ENCODE measurements at regions not wholly inside any gene's neighbourhood (a gene's known extent, or its start where the extent isn't known, plus 50 kb on each side); places are given as distances from the start of the nearest gene placed in this dataset.

DNA sequence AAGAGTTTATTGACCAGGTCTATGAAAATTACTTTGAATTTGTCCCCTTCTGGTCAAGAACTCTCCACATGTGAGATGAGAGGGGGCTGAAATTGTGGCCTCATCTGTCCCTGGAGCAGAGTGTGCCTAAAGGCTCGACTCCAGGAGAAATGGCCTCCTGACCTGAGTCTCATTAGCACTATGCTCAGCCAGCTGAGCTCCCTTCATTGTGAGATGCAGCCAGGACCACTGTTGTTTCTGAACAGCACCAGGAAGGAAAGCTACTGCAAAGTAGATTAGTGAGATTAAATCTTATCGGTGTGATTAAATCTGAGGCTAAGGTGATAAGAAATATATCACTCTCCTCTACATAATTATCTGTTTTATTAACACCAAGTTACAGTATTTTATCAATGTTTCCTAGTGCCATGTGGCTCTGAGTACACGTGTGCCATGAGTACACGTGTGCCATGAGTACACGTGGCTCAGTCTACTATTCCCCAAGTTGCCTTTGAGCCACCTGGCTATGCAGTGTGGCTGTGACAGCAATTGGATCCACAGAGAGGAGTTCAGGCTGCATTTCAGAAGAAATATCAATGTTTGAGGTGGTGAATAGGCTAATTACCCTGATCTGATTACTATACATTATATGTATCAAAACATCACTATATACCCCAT, 126.9 kb downstream of the IPMK start:
- DNase-seq = no peak

DNA sequence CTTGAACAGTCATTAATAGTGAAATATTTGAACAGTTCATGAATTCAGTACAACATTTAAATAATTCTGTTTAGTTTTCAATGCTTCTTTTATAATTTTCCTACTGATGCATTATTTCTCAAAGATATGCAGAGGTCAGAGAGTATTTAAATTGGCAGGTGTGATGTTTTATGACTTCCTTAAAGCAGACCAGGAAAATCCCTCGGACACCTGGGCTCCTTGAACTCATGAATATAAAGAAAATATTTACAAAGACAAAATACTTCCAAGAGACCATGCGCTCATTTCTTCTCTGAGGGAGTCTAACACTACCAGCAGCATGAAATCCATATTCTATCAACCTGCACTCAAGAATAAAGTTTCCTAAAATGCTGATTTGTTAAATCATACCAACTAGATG, 127.6 kb downstream of the IPMK start:
- DNase-seq = no peak

DNA sequence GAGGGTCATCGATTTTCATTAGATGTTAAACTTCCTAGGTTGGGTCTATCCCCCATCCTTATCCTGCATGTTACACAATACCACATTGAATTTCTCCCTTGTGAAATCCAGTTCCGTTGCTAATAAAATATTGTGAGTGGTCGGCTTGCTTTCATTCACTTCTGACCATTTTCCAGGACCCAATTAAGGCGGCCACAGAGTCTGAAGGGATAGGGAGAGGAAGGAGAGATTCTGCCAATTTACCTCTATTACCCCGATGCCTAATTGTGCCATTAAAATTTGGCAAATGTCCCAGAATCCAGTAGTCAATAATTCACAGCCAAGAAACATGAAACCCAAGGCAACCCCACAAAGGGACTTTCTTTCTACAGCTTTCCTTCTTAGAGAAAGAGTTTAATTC, 129.9 kb downstream of the IPMK start:
- DNase-seq = no peak

DNA sequence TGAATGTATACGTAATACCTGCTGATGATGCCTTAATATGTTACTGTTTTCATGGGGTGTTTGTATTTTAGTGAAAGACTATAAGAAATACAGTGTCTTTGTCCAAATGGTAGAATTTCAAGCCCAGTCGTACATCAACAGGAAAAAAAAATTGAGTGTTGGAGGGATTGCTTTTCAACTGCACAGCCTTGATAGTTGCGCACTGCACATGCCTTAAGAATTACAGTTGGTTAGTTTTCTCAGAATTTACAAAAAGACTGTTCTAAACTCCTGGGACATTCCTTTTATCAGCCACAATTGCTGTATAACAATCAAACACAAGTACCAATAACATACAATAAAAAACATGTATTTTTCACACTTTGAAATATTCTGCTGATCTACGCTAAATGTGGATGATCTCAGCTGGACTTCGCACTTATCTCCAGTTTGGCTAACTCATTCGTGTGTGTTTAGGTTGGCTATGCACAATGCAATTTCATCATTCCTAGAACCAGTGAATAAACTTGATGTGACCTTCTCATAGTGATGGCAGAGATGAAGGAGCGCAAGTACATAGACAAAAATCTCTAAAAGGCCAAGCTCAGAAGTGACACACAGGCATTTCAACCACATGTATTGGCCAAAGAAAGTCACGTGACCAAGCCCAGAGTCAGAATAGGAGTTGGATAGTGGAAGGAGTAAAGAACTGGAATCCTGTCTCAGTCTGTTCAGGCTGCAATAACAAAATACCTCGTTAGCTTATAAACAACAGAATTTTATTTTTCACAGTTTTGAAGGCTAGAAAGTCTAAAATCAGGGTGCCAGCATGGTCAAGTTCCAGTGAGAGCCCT, 152.3 kb downstream of the IPMK start:
- DNase-seq = no peak

DNA sequence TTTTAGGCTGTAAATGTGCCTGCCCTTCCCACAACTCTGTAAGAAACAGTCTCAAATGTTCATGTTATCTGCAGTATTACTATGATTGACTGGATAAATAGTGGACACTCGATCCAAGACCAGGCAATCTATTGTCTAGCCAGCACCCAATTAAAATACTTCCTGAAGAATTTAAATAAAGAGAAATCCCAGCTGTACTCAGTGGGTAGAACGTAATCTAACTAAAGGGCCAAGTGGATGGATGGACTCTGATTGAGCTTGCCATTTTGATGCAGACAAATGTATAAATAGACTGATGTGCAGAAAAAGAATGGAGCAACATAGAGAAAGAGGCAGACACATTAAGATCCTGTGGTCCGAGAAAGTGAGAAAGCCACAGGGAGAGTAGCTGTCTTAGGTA, 158.0 kb downstream of the IPMK start:
- no peak for DNase-seq

DNA sequence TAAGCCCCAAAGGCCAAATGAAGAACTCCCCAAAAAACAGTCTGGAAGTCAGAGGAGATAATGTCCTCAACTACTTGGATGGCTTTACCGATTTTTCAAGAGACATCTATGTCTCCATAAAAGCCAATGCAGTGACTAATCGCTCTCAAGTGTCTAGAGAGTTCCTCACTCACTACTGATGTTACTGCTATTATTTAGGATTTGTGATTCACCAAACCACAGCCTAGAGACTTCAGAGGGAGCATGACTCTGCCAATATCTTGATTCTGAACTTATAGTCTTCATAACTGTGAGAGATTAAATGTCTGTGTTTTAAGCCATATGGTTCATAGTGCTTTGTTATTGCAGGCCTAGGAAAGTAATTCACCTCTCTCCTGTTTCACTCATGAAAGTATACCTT, 160.2 kb downstream of the IPMK start:
- no peak for DNase-seq

DNA sequence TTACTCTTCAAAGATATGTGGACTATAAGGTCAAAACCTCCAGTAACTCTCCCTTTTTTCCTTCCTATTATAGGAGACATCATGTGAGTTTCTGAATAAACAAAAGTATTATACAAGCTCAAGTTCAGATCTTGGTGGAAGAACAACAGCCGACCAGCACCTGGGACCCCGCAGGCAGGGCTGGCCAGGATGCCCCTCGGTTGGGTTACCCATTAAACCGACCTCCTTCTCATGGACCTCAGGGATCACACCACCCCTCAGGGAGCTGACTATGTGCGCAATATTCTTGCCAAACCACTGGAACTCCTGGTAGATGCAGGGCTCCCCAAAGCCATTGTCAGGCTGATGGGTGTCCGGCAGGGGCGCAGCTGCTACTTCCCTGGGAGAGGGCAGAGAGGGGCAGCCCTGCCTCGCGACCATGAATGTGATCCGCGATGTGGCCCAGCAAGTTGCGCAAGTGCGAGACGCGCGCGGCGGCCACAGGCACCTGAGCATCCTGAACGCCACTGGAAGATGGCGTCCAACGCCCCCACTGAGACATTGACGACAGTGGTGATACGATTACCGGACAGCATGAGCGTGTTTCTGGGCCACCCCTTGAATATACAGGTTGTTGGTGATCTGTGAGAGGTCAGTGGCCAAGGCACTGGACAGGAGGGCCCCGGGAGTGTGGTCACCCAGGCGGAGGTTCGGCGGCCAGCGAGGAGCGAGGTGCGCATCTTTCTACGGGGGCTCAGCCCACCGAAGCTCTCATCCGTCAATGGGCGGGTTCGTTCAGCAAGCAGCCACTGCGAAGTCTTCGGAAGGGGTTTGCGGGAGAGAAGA, 161.3 kb downstream of the IPMK start:
- no peak for DNase-seq

DNA sequence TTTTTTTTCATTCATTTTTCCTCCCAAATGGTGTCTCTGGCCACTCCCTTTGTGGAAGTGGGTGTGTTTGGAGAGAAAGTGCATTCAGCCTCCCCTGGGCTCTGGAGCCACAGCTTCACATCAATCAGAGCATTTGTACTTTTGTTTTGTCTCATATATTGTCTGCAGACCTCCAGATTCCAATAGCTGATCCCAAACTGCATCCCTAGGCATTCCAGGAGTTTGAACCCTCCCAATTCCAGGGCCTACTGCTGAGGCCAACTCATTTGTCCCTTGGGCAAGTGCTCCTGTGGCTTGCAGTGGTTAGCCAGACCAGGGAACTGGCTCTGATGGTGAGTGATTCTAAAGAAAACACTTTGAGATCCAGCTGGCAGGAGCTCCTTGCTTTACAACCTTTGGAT, 163.3 kb downstream of the IPMK start:
- no peak for DNase-seq

DNA sequence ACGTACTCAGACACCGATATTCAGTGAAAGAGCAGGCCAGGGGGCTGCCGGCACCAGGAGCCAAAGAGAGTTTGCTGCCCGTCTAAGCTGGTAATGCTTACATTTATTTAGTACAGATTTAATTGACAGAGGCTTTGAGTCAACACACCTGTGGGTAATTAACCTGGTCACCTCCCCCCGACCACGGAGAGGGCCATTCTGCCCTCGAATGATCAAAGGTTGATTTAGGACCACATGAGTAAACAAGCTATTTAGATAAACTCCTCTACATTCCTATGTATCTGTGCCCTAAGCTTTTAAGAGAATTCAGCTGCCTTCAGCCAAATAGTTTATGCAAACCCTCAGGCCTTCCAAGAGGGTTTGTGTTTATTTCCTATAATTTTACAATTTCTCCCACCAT, 164.8 kb downstream of the IPMK start:
- no peak for DNase-seq

DNA sequence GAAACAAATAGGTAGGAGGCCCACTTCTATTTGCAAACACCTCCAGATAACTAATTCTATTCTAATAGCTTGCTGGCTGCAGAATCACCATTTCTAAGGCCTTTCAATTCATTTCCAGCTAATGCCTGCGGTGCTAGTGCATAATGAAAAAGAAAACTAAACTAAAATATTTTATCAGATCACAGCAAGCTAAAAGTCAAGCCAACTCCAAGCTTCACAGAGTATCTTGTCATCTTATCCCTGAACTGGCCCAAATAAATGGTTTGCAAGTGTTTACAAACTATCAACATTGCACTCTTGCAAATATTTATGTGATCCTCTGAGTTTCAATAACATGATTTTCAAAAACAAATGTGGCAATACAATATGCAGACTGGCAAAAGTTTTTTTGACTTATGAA, 166.0 kb downstream of the IPMK start:
- no peak for DNase-seq

DNA sequence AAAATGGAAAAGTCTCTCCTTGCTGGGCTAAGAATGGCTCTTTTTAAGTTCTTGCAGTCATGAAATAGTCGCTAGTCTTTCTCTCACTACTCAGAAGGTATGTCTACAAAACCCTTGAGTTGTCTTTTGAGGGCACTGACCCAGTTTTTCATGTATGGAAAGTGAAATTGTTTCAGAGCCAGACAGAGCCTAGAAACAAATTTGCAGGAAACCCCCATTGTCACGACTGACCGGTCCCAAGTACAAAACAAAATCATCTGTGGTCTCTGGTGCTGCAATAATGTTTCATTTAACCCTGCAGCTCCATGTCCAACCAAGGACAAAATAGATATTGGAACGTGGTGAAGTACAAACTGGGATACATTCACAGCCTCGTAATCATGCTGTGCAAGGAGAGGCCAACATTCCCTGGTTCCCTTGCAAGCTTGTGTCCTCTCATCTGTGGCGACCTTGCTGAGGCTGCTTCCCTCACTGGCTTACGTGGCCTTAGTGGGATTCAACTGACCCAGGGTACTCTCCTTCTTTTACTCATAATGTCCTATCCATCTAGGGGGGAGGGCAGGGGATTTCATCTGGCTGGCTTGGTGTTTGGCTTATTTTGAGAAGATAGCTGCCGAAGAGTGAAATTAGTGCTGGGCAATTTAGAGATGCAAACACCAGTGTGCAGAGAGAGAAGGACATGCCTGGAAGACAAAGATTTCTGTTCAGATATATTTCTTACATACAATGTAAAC, 172.5 kb downstream of the IPMK start:
- no peak for DNase-seq

DNA sequence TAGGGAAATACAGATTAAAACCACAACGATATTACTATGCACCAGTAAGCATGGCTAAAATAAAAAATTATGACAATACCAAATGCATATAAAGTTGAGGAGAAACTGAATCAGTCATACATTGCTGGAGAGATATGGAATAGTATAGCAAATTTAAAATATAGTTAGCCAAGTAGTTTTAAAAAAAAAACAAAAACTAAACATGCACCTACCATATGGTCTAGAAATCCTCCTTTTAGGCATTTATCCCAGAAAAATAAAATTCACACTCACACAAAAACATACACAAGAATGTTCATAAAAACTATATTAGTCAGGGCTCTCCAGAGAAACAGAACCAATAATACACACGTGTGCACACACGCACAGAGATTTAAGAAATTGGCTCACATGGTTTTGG, 175.8 kb downstream of the IPMK start:
- DNase-seq = no peak

DNA sequence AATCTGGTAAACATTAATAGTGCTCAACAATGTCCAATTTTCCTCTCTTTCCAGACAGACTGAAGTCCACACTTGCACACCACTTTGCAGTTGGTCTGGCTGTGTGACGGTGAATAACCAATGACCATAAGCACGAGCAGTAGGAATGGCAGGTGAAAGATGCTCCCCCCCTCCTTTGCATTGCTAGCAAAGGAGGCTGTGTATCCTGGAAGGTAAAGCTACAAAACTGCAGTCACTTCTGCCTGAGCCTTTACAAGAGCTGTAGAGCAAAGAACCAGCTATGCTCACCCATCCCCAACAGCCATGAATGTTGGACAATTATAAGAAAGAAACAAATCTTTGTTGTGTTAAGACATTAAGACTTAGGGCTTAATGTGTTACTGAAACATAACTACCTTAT, 178.0 kb downstream of the IPMK start:
- no peak for DNase-seq

DNA sequence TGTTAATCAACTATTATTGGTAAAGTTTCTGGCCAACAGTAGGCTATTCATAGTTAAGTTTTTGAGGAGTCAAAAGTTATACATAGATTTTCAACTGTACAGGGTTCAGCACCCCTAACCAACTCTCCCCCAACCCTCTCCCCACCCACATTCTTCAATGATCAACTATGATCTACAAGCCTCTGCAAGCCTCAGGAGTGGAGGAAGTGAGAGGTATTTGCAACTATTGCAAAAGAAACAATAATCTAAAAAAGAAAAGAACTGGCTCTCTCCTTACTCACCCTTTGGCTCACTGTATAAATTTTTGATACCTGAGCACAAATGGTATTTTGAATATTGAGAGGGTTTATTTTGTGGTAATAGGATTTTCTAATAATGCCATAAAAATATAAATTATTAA, 179.8 kb downstream of the IPMK start:
- DNase-seq = no peak

DNA sequence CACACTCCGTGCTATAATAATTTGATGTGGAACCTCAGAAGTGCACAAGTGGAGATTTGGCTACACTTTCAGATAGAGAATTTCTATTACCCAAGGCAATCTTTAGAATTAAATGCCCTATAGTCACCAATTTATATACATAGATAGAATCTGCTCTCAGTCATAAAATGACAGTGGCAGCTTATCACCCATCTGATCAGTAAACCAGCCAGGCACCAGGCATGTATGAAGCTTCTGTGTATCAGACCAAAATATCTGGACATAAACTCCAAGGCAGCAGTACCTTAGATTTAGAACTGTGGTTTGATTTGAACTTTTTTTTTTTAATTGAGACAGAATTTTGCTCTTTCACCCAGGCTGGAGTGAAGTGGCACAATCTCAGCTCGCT, 180.9 kb downstream of the IPMK start:
- no peak for DNase-seq

DNA sequence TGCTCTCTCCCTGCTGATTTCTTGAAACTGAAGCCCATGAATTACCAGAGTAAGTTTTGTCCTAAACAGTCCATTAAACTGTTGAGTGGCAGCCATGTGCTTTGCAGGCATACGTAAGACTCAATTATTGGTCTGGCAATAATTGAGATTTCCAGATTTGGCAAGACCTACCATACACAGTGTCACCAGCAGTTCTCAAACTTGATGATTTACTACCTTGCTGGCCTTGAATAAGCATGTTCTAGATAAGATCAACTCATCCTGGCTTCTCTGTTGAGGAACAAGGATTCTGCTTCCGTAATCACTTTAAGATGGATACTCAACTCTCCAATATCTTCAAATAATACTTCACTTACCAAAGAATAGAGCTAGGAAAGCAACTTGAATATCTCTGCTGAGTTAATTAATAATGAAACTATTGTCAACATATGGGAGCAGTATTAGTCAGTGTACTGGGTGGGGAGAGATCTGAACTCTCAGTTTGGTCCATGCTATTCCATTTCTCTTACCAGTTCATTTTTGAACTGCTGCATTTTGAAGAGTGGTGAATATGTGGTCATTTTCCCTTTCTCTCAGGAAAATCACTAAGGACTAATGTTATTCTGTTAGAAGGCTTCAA, 181.4 kb downstream of the IPMK start:
- no peak for DNase-seq

DNA sequence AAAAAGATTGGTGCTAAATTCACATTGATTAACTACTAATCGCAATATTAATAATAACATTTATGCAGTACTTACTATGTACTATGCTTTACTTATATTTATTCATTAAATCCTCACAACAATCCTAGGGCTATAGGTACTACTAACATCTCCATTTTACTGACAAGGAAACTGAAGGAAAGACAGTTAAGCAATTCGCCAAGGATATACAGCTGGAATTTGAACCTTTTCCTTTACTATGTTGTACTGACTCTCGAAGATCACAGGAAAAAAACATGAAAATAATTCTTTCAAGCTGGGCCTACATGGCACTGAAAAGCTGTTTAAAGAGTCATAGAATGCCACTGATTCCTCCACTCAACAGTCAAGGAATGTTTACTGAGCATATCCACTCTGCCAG, 185.4 kb downstream of the IPMK start:
- no peak for DNase-seq

DNA sequence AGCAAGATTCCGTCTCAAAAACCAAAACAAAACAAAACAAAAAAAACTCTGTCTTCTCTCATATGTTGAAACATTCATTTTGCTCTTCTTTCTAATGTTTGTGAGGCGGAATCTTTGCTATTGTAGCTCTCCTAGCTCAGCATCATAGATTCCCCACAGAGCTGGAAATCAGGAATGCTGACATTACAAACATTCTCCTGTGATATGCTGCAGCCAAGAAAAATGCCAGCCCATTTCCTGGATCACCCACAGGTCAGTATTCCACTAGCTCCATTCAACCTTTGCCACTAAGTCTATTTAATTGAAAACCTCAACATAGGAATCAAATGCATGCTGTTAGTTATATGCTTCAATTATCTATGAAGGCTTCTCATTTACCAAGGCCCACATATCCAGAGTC, 186.3 kb downstream of the IPMK start:
- no peak for DNase-seq

DNA sequence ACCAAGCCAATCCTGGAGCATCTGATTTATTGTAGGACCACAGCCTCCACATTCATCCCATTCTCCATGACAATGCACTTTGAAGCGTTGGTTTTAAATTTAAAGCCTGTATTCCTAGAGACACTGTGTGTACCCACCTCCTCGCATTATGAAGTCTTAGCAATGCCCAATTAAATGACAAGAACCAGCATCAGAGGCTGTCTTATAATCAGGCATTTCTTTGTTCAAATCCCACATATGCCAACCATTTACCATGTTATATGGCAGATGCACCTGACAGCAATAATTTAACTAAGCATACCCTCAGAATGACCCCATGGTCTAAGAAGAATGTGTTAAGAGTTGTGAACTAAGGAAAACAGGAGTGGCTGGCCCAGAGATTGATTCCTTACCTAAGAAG, 188.2 kb downstream of the IPMK start:
- DNase-seq = no peak

DNA sequence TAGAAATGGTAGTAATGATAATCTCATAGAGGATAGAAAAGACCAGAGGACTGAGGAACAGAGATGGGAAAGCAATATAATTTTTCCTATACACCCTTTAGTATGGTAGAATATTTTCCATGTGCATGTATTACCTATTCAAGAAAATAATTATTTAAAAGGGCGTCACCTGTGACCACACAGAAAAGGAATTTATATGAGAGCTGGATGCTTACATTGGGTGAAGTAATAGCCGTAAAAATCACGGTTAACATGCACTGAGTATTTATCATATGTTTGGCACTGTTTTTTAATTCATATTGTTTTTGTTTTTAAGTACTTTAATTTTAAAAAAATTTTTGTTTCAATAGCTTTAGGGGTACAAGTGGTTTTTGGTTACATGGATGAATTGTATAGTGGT, 195.1 kb downstream of the IPMK start:
- DNase-seq = no peak

DNA sequence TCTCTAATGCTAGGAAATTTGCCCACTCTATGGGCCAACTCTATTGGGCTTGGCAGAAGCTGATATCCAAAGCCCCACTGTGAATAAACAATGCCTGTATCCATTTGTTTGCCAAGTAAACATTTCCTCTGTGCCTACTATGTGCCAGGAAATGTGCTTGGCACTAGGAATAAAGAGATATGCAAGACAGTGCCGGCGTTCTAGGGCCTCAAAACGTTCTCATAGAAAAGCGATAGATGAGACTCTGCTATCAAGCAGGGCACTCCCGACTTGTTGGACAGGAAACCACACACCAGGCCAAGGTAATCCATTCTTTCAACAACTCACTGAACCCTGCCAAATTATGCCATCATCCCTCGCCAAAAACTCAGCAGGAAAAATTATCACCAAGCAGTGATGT, 196.7 kb downstream of the IPMK start:
- no peak for DNase-seq

DNA sequence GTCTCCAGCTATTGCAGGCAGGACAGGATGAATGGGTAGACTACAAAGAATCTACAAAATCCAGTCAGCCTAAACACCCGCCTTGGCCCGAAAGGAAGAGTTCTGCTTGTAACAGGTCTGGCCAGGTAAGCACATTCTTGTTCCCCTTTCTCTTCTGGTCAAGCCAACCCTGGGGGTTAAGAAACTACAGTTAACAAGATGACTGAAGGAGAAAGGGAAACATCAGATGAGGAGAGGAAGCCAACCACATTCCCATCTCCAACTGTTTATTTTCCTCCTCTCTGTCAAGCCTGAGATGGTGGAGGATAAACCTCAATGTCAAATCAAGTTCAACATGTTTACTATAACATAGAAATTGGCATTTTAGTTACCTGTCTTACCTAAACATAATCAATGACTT, 198.9 kb downstream of the IPMK start:
- DNase-seq = no peak

DNA sequence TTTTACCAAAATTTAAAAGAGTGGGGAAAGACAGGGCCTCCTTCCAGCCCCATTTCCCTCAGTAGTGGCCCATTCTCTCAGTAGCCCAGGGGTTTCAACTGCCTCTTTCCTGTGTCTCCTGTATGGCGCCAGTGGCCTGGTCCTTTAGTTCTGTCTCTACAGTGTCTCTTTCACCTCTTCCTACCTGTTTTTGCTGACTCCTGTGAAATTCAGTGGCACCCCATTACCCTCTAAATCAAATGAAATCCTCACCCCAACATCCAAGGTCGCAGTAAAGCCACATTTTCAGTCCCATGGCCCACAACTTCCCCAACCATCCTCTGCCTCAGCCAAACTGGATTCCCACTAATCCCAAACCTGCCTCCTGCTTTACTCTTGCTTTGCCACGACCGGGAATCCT, 200.7 kb downstream of the IPMK start:
- no peak for DNase-seq
